ENCODE measurements at regions not wholly inside any gene's neighbourhood (a gene's known extent, or its start where the extent isn't known, plus 50 kb on each side); places are given as distances from the start of the nearest gene placed in this dataset.

DNA sequence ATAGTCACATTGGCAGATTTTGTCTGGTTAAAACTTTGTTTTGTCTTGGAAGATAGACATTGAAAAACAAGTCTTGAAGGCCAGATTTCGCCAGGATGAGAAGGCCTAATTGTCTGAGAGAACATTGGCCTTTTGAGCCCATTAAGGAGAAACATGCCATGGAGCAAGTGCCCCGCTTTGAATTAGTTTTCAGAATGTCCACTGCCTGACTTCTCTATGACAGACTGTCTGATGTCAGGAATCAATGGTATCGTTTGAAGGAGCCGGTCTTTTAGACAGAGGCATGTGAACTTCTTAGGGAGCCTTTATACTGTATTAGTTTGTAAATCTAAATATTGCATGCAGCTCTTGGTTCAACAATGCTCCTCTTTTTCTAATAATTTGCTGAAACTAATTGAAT is 155.9 kb downstream of the DLEU7 start:
- Histone ChIP-seq H3K18ac (ENCODE audit: low read depth, low read length) (no peak overlapping the region), H2BK20ac (ENCODE audit: low read depth, low read length) (no peak overlapping the region), H3K9ac (ENCODE audit: low read depth, low read length) (no peak overlapping the region), H3K4me1 (ENCODE audit: control insufficient read depth, insufficient read depth, low read length) (no peaks in the 10 kb centered on the region), H3K9me1 (ENCODE audit: insufficient read depth, low read length) (no peaks in the 10 kb centered on the region), H4K20me1 (ENCODE audit: insufficient read depth, low read length) (no peaks in the 10 kb centered on the region), H2AK9ac (replicated peaks; ENCODE audit: low read depth, low read length, poor library complexity) (no peak overlapping the region), H2AFZ (replicated peaks; ENCODE audit: low read length, poor library complexity) (no peak overlapping the region), H3K4ac (ENCODE audit: low read depth, low read length) (no peak overlapping the region), H3K27me3 (ENCODE audit: control insufficient read depth, insufficient read depth, low read length) (peaks cover 18% of the 10 kb centered on the region), H3K23ac (ENCODE audit: low read depth, low read length) (no peak overlapping the region), H3K4me3 (ENCODE audit: insufficient read depth, low read depth, low read length) (no peak overlapping the region), H3K14ac (replicated peaks; ENCODE audit: low read depth, low read length) (no peak overlapping the region), H2BK120ac (ENCODE audit: low read depth, low read length) (no peak overlapping the region), H3K36me3 (ENCODE audit: control insufficient read depth, insufficient read depth, low read length) (no peaks in the 10 kb centered on the region), H4K91ac (ENCODE audit: insufficient read depth, low read depth, low read length) (no peak overlapping the region), H3K27ac (ENCODE audit: insufficient read depth, low read length) (no peak overlapping the region), H3K9me3 (ENCODE audit: control insufficient read depth, insufficient read depth, low read length) (no peaks in the 10 kb centered on the region), H4K5ac (ENCODE audit: low read depth, low read length) (no peak overlapping the region), H4K8ac (ENCODE audit: low read depth in 2 of 2, low read length in 2 of 2) (no peak overlapping the region), H3K56ac (ENCODE audit: extremely low read depth, insufficient read depth, low read length) (no peak overlapping the region), H2BK5ac (ENCODE audit: low read depth, low read length, poor library complexity, severe bottlenecking) (no peak overlapping the region), H2AK5ac (ENCODE audit: low read depth, low read length) (no peak overlapping the region), H3K79me1 (ENCODE audit: low read depth in 1 of 2, low read length in 2 of 2) (no peaks in the 10 kb centered on the region), H2BK15ac (ENCODE audit: low read depth, low read length) (no peak overlapping the region), H3K4me2 (ENCODE audit: low read depth, low read length) (no peak overlapping the region)
- ChIA-PET POLR2A (ENCODE audit: unreplicated experiment) (no interaction called here), CTCF (no interaction called here)
- ATAC-seq (ENCODE audit: low read depth) (no peak), DNase-seq (no peak)
- no TSS peak for BruUV-seq (replicated peaks)
- 63% methylated on average over 1 of the region's 4 CpGs; no CpG with 5 or more reads in 1 of the 2 experiments for WGBS, 2 experiments (ENCODE audit: extremely low coverage in 2 of 2, insufficient read length in 1 of 2)
- dilution Hi-C loops (cut with HindIII; ENCODE audit: low sequenced_read_pairs, unreplicated experiment) (no loop called here), in situ Hi-C loops (cut with MboI; ENCODE audit: low sequenced_read_pairs) (no loop called here), intact Hi-C loops (cut with micrococcal nuclease) (no loop called here)
- TF ChIP-seq NFE2L2 (IDR thresholded peaks at IDR 0.05; ENCODE audit: low read depth, low read length), result no peak
- no peak for TF ChIP-seq CHD1 (IDR thresholded peaks at IDR 0.05; ENCODE audit: low read depth, low read length)
- TF ChIP-seq CEBPB (IDR thresholded peaks at IDR 0.05; ENCODE audit: low read depth, low read length), result no peak
- no peak for TF ChIP-seq SMC3 (IDR thresholded peaks at IDR 0.05; ENCODE audit: low read depth, low read length)
- TF ChIP-seq POLR2A (IDR thresholded peaks at IDR 0.05; ENCODE audit: low read depth, low read length), result no peak
- TF ChIP-seq RAD21 (IDR thresholded peaks at IDR 0.05; ENCODE audit: low read length), result no peak
- TF ChIP-seq, protein P1, sequence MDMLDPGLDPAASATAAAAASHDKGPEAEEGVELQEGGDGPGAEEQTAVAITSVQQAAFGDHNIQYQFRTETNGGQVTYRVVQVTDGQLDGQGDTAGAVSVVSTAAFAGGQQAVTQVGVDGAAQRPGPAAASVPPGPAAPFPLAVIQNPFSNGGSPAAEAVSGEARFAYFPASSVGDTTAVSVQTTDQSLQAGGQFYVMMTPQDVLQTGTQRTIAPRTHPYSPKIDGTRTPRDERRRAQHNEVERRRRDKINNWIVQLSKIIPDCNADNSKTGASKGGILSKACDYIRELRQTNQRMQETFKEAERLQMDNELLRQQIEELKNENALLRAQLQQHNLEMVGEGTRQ (IDR thresholded peaks at IDR 0.05; ENCODE audit: low read depth, low read length), result no peak
- no peak for TF ChIP-seq FOS (IDR thresholded peaks at IDR 0.05; ENCODE audit: low read depth, low read length)
